22Rv1 (cell line): ENCODE measurements at regions not wholly inside any gene's neighbourhood (a gene's known extent, or its start where the extent isn't known, plus 50 kb on each side); places are given as distances from the start of the nearest gene placed in this dataset.

ENCODE experiments used
- ZFX ChIP-seq: fragments of 450-650 bp; IDR thresholded peaks from 2 replicates; pipeline ENCODE4 v1.6.1; 2017; ENCODE audit warnings: antibody characterized with exemption, borderline replicate concordance
- TF ChIP-seq, protein P1 (sequence below): fragments of 450-650 bp; IDR thresholded peaks from 2 replicates; pipeline ENCODE4 v1.5.1; 2017; ENCODE audit warnings: mild to moderate bottlenecking

DNA sequence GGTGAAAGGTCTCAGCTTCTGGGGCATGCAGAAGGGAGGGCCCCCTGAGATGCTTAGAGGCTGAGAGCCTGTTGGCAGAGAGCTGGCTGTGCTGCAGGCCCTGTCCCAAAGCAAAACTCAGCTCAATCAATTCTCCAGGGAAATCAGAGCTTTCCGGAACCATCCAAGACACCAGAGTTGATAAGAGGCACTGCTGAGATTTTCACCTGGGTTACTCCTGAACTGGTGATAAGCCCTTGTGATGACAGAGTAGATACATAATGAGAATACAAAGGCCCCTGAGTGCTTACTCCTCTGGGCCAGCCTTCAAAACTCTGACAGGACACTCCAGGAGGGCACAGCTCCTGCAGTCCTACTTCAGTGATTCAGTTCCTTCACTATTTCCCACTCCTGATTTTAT, 63.9 kb downstream of the ARL6IP4 start:
- TF ChIP-seq, protein P1, sequence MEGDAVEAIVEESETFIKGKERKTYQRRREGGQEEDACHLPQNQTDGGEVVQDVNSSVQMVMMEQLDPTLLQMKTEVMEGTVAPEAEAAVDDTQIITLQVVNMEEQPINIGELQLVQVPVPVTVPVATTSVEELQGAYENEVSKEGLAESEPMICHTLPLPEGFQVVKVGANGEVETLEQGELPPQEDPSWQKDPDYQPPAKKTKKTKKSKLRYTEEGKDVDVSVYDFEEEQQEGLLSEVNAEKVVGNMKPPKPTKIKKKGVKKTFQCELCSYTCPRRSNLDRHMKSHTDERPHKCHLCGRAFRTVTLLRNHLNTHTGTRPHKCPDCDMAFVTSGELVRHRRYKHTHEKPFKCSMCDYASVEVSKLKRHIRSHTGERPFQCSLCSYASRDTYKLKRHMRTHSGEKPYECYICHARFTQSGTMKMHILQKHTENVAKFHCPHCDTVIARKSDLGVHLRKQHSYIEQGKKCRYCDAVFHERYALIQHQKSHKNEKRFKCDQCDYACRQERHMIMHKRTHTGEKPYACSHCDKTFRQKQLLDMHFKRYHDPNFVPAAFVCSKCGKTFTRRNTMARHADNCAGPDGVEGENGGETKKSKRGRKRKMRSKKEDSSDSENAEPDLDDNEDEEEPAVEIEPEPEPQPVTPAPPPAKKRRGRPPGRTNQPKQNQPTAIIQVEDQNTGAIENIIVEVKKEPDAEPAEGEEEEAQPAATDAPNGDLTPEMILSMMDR: no peak
- no peak for TF ChIP-seq ZFX
